ENCODE measurements at regions not wholly inside any gene's neighbourhood (a gene's known extent, or its start where the extent isn't known, plus 50 kb on each side); places are given as distances from the start of the nearest gene placed in this dataset.
A peak's percentile ranks its signal among the peaks of the same experiment; 100 is the strongest.
"Not testable (repeated sequence)": the region's sequence is repeated elsewhere in the genome, so short reads cannot be mapped to it uniquely, and the experiment has no call there.

DNA sequence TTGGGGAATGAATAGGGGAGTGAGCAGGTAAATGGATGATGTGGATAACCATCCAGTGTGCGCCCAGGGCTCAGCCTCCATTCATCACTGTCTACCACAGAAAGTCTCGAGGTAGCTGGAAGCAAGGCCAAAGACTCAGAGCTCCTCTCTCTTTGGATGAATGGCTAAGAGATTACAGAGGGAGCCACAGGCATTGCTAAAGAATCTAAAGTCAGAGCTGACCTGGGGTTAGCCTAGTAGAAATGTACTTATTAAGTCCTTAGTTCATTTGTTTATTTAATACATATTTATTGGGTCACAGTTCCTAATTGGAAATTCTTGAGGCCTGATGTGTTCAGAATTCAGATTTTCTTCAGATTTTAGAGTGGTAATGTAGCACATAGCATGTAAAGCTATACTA, 88.7 kb upstream of the HPF1 start:
- intact Hi-C loops (cut with DNase I; ENCODE audit: low total_unique reads) = no loop called here

DNA sequence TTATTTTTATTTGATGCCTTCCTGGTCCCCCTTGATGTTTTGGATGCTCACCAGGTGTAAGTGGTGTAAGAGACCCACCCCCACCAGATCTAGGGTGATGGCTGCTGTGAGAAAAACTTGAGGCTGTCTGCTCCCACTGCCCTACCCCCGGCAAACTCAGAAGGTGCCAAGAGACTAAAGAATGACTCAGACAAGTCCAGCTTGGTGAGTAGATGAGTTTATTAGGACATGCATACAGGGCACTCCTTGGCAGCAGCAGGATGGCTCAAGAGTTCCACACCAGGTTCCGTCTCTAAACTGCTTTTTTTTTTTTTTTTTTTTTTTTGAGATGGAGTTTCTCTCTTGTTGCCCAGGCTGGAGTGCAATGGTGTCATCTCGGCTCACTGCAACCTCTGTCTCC, 84.0 kb upstream of the HPF1 start:
- 86 to 93% methylated on average over 3 of the region's 3 CpGs for WGBS, 2 donors
- H3K36me3 ChIP-seq (ENCODE audit: low read depth, missing control alignments) = no peaks in the 10 kb centered on the region
- H3K27me3 ChIP-seq = no peaks in the 10 kb centered on the region

More for the DNA sequence above, 88.7 kb upstream of the HPF1 start:
- TF ChIP-seq, protein P1, sequence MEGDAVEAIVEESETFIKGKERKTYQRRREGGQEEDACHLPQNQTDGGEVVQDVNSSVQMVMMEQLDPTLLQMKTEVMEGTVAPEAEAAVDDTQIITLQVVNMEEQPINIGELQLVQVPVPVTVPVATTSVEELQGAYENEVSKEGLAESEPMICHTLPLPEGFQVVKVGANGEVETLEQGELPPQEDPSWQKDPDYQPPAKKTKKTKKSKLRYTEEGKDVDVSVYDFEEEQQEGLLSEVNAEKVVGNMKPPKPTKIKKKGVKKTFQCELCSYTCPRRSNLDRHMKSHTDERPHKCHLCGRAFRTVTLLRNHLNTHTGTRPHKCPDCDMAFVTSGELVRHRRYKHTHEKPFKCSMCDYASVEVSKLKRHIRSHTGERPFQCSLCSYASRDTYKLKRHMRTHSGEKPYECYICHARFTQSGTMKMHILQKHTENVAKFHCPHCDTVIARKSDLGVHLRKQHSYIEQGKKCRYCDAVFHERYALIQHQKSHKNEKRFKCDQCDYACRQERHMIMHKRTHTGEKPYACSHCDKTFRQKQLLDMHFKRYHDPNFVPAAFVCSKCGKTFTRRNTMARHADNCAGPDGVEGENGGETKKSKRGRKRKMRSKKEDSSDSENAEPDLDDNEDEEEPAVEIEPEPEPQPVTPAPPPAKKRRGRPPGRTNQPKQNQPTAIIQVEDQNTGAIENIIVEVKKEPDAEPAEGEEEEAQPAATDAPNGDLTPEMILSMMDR (IDR thresholded peaks at IDR 0.05) = no peak
- TF ChIP-seq POLR2A (IDR thresholded peaks at IDR 0.05) = no peak
- no peaks in the 10 kb centered on the region for H3K27me3 ChIP-seq
- DNase-seq = no peak
- H3K4me3 ChIP-seq = no peak overlapping the region
- H3K36me3 ChIP-seq (ENCODE audit: low read depth, missing control alignments) = no peaks in the 10 kb centered on the region
- WGBS, 2 donors = 77 to 81% methylated on average over 2 of the region's 2 CpGs
- H3K27ac ChIP-seq = no peak overlapping the region
- no peaks in the 10 kb centered on the region for H3K9me3 ChIP-seq
- no peaks in the 10 kb centered on the region for H3K4me1 ChIP-seq

DNA sequence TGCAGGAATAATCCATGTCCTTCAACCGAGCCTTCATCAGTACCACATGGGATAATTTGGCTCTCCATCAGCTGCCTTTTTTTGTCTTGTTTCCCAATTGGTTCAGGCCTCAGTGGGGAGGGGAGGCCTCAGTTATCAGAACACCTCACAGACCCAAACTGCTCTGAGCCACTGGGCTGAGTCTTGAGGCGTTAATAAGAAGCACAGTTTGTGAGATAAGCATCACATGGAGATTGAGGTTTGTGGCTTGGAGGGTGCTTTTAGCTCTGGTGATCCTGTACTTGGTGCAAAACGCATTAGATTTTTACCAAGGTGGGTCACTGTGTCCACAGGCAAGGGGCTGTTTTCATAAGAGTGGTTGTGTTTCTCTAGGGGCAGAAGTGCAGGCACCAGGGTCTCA, 82.8 kb upstream of the HPF1 start:
- Histone ChIP-seq H3K36me3 (ENCODE audit: low read depth, missing control alignments) (no peaks in the 10 kb centered on the region), H3K4me3 (no peak overlapping the region), H3K27me3 (no peaks in the 10 kb centered on the region), H3K4me1 (no peaks in the 10 kb centered on the region), H3K9me3 (no peaks in the 10 kb centered on the region), H3K27ac (no peak overlapping the region)
- WGBS, 2 donors = 70% methylated on average over 3 of the region's 3 CpGs
- DNase-seq = no peak
- intact Hi-C loops (cut with DNase I; ENCODE audit: low total_unique reads) = no loop called here
- TF ChIP-seq, protein P1 (IDR thresholded peaks at IDR 0.05) = no peak
- TF ChIP-seq POLR2A (IDR thresholded peaks at IDR 0.05) = no peak

More for the DNA sequence above, 84.0 kb upstream of the HPF1 start:
- intact Hi-C loops (cut with DNase I; ENCODE audit: low total_unique reads) = no loop called here
- Histone ChIP-seq H3K27ac (no peak overlapping the region), H3K9me3 (no peaks in the 10 kb centered on the region), H3K4me1 (no peaks in the 10 kb centered on the region), H3K4me3 (no peak overlapping the region)
- no peak for DNase-seq
- TF ChIP-seq, protein P1 (IDR thresholded peaks at IDR 0.05) = no peak
- TF ChIP-seq POLR2A (IDR thresholded peaks at IDR 0.05) = no peak

DNA sequence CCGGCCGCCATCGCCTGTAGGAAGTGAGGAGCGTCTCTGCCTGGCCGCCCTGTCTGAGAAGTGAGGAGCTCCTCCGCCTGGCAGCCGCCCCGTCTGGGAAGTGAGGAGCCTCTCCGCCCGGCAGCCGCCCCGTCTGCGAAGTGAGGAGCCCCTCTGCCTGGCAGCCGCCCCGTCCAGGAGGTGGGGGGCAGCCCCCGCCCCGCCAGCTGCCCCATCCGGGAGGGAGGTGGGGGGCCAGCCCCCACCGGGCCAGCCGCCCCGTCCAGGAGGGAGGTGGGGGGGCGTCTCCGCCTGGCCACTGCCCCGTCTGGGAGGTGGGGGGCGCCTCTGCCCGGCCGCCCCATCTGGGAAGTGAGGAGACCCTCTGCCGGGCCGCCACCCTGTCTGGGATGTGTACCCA, 70.6 kb upstream of the HPF1 start:
- H3K36me3 ChIP-seq (ENCODE audit: low read depth, missing control alignments); H3K27me3 ChIP-seq; H3K9me3 ChIP-seq; intact Hi-C loops (cut with DNase I; ENCODE audit: low total_unique reads); H3K27ac ChIP-seq; H3K4me1 ChIP-seq: not testable (repeated sequence)
- DNase-seq = peak; percentile 16
- WGBS, 2 donors = 49 to 75% methylated on average over 6 to 29 of the region's 29 CpGs
- H3K4me3 ChIP-seq = peak overlapping the region; percentile 32 to 44

DNA sequence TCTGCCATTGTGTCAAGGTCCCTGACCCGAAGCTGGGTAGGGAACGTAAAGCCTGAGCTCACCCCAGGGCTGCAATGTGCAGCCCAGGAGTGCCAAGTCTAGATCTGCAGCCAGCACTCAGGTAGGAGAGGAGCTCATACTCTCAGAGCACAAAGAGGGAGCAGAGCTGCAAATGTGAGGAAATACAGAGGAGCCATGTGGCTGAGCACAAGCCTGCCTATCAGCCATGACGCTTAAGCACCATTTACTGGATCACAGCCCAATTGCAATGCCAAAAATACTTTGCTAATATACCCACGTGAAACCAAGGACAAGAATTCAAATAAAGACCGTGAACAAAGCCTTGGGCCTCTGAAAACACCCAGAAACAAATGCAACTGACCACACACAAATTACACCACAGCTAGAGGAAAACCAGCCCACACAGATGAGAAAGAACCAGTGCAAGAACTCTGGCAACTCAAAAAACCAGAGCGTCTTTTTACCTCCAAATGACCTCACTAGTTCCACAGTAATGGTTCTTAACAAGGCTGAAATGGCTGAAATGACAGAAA, 69.0 kb upstream of the HPF1 start:
- TF ChIP-seq, protein P1 (IDR thresholded peaks at IDR 0.05) = no peak
- TF ChIP-seq POLR2A (IDR thresholded peaks at IDR 0.05) = no peak
- DNase-seq = no peak
- Histone ChIP-seq H3K9me3 (no peaks in the 10 kb centered on the region), H3K27ac (no peak overlapping the region), H3K4me3 (no peak overlapping the region), H3K4me1 (no peaks in the 10 kb centered on the region), H3K27me3 (no peaks in the 10 kb centered on the region), H3K36me3 (ENCODE audit: low read depth, missing control alignments) (no peaks in the 10 kb centered on the region)
- intact Hi-C loops (cut with DNase I; ENCODE audit: low total_unique reads) = no loop called here
- 63 to 66% methylated on average over 6 of the region's 6 CpGs for WGBS, 2 donors
